Immature natural killer cell (primary cell): ENCODE measurements at regions not wholly inside any gene's neighbourhood (a gene's known extent, or its start where the extent isn't known, plus 50 kb on each side); places are given as distances from the start of the nearest gene placed in this dataset.
"Not testable (repeated sequence)": the region's sequence is repeated elsewhere in the genome, so short reads cannot be mapped to it uniquely, and the experiment has no call there.

Experiments
- DNase-seq, 3 donors: peaks; one replicate each; pipeline ENCODE4 v3.0.0; 2022; ENCODE audit warnings: mixed read lengths in 1 of 3
- H3K27ac Mint-ChIP-seq, 6 donors: one replicate each; pipeline ENCODE4 v1.8.0; 2020; ENCODE audit warnings: mixed read lengths in 6 of 6, mild to moderate bottlenecking in 5 of 6, inconsistent platforms in 4 of 6, moderate library complexity in 3 of 6
- H3K27me3 Mint-ChIP-seq, 3 donors: one replicate each; pipeline ENCODE4 v1.8.0; 2020 to 2021; ENCODE audit warnings: low read depth in 3 of 3, mild to moderate bottlenecking in 3 of 3, mixed read lengths in 3 of 3, moderate library complexity in 3 of 3, inconsistent platforms in 1 of 3
- H3K36me3 Mint-ChIP-seq, 3 donors: one replicate each; pipeline ENCODE4 v1.8.0; 2020; ENCODE audit warnings: mixed read lengths in 3 of 3, inconsistent platforms in 2 of 3, mild to moderate bottlenecking in 2 of 3
- H3K4me1 Mint-ChIP-seq, 2 donors: one replicate each; pipeline ENCODE4 v1.8.0; 2020; ENCODE audit warnings: inconsistent platforms in 2 of 2, mild to moderate bottlenecking in 2 of 2, mixed read lengths in 2 of 2, moderate library complexity in 1 of 2
- H3K4me3 Mint-ChIP-seq, 5 donors: one replicate each; pipeline ENCODE4 v1.8.0; 2020; ENCODE audit warnings: mild to moderate bottlenecking in 5 of 5, mixed read lengths in 5 of 5, inconsistent platforms in 3 of 5, moderate library complexity in 3 of 5
- H3K9me3 Mint-ChIP-seq, 6 donors: one replicate each; pipeline ENCODE4 v1.8.0; 2020; ENCODE audit warnings: mild to moderate bottlenecking in 6 of 6, mixed read lengths in 6 of 6, inconsistent platforms in 4 of 6, moderate library complexity in 3 of 6

DNA sequence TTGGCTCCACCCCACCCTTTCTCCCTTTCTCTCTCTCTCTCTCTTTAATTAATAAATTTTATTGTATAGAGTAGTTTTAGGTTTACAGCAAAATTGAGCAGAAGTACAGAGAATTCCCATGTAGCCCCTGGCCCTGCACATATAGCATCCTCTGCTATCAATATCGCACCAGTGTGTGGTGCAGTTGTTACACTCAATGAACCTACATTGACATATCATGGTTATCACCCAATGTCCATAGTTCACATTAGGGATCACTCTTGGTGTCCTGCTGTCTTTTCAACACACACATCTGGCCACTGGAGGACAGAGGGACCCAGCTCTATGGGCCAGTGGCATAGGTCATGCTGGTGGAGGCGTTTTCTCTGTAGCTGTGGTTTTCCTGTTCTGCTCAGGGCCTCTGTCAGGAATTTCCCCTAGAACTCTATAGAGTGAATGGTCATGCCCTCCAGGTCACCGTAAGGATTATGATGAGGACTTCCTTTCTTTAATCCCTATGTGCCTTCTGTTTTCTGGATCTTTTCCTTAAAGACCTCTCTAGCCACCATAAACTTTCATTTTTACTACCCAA is 98.2 kb upstream of the NAV2 start:
- Mint-ChIP-seq H3K9me3 (no peaks in the 10 kb centered on the region), H3K27ac (no peak overlapping the region)

DNA sequence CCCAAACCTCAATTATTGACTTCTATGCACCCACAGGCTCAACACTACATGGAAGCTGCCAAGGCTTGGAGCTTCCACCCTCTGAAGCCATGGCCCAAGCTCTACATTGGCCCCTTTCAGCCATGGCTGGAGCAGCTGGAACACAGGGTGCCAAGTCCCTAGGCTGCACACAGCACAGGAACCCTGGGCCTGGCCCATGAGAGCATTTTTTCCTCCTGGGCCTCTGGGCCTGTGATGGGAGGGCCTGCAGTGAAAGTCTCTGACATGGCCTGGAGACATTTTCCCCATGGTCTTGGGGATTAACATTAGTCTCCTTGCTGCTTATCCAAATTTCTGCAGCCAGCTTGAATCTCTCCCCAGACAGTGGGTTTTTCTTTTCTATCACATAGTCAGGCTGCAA is 100.6 kb upstream of the NAV2 start:
- H3K27ac Mint-ChIP-seq = not testable (repeated sequence)

More for the DNA sequence above, 98.2 kb upstream of the NAV2 start:
- Mint-ChIP-seq H3K27me3 (peaks cover 2% of the 10 kb centered on the region in 3 donors), H3K4me1 (no peaks in the 10 kb centered on the region), H3K36me3 (no peaks in the 10 kb centered on the region), H3K4me3 (no peak overlapping the region)
- no peak for DNase-seq

DNA sequence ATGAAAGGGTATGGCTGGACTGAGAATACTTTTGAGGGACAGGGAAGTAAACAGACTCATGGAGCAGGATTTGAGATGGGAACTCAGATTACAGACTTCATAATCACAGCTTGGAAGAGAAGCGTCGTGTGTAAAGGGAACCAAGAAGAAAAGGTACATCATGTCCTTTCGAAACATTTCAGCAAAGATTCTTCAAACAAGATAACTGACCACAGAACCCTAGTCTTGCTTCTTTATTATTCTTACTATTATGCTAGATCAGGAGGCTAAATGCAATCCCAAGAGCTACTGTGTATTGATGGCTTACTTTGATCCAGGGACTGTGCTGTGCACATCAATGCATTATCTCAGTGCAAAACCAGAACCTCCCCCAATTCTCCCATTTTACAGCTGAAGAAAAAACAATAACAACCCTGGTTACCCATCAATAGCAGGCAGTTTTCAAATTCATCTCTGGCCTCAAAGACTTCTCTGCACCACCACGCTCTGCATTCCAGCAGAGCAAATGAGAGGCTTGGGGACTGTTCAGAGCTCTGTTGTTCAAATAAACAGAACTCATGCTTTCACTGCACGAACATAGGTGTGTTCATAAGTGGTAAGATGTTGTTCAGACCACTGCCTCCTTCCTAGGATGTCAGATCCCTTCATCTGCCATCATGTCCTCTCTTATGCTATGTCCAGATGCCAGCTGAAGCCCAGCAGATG is 104.8 kb upstream of the NAV2 start:
- no peak for DNase-seq
- Mint-ChIP-seq H3K9me3 (peaks cover 0 to 3% (median 0%) of the 10 kb centered on the region in 6 donors), H3K36me3 (no peaks in the 10 kb centered on the region), H3K4me3 (no peak overlapping the region), H3K27ac (no peak overlapping the region), H3K27me3 (peaks cover 2 to 7% (median 5%) of the 10 kb centered on the region in 3 donors), H3K4me1 (no peaks in the 10 kb centered on the region)

More for the DNA sequence above, 100.6 kb upstream of the NAV2 start:
- H3K9me3 Mint-ChIP-seq, H3K4me3 Mint-ChIP-seq, H3K36me3 Mint-ChIP-seq, DNase-seq, H3K27me3 Mint-ChIP-seq, H3K4me1 Mint-ChIP-seq: not testable (repeated sequence)

DNA sequence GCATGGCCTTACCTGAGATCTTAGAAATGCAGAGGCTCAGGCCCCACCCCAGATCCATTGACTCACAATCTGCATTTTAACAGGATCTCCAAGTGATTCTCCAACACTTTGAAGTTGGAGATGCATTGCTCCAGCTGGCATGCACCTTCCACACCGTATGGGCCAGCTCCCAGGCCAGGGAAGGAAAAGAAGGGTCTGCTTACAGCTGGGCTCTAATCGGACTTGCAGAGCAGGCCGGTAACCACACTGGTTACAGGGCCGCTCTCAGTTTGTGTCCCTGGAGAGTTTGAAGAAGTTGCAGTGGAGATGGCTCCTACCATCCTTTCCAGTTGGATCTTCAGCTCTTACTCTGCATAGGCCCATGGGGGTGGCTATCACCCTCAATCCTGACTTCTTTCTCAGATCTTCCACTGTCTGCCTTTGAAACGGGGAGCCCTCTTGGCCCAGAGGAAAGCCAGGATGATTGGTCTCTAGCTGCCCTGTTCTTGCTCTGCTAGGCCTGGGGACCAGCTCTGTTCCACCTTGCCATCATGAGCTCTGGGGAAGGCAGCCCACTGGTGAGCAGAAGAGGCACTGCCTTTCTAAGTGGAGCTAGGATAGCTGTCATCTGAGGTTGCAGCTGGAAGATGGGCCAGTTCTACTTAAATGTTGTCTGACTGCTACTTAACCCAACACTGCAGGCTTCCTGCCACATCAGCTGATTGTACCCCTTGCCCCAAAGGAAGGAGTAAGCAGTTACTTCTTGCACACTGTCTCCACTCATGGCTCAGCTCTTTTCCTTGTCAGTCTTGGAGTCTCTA is 105.6 kb upstream of the NAV2 start:
- peaks cover 0 to 3% (median 0%) of the 10 kb centered on the region in 6 donors for H3K9me3 Mint-ChIP-seq
- no peak overlapping the region for H3K4me3 Mint-ChIP-seq
- no peaks in the 10 kb centered on the region for H3K4me1 Mint-ChIP-seq
- DNase-seq = no peak
- peaks cover 2 to 7% (median 5%) of the 10 kb centered on the region in 3 donors for H3K27me3 Mint-ChIP-seq
- no peak overlapping the region for H3K27ac Mint-ChIP-seq
- H3K36me3 Mint-ChIP-seq = no peaks in the 10 kb centered on the region

DNA sequence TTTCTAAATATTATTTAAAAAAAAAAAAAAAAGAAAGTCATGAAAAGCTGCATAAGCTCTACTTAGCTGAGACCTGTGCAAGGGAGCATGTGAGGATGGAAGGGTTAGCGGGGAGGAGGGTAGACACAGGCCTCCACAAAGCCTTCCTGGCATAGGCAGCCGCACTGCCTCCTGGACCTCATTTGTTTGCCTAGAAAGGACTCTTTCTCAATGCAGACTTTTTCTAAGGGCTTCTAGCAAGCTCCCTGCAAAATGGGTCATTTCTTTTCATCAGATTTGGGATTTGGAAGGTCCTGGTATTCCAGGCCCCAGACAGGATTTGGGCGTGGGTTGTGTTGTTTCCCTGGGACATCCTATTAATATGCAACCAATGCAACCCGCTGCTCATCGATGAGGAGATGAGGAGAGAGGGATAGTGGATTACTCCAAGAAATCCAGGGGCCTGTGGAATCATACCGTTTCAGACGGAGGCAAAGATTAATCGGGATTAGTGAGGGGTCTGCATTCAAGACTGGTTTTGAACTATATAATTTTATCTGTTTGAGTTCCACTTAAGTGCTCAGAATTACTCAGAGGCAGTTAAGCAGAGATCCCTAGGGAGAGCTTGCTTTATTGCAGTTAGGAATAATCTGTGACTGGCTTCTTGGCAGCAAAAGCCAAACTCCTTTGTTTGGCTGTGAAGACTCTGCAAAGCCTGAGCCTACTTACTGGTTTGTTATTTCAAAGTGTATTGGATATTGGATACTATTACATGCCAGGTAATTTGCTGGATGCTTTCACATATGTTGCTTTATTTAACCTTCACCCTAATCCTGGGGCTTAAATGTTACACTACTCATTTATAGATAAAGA is 106.9 kb upstream of the NAV2 start:
- Mint-ChIP-seq H3K27ac (no peak overlapping the region), H3K4me3 (no peak overlapping the region), H3K27me3 (peaks cover 2 to 11% (median 7%) of the 10 kb centered on the region in 3 donors), H3K36me3 (no peaks in the 10 kb centered on the region), H3K9me3 (peaks cover 0 to 3% (median 0%) of the 10 kb centered on the region in 6 donors), H3K4me1 (no peaks in the 10 kb centered on the region)
- no peak for DNase-seq

DNA sequence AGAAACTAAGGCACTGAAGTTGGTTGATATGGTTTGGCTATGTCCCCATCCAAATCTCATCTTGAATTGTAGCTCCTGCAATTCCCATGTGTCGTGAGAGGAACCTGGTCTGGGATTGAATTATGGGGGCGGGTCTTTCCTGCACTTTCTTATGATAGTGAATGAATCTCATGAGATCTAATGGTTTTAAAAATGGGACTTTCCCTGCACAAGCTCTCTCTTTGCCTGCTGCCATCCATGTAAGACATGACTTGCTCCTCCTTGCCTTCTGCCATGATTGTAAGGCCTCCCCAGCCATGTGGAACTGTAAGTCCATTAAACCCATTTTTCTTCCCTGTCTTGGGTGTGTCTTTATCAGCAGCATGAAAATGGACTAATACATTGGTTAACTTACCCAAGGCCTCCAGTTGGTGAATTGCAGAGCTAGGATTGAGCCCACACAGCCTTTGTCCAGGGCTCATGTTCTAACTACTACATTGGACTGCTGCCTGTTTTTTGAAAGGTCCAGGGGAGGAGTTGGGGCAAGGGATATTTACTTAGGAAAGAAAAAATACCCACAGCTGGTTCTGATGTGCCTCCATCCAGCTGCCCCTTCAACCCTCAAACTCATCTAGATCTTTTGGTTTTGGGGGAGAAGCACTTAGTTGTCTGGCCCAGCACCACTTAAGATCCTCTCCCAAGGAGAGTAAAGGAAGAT is 107.8 kb upstream of the NAV2 start:
- Mint-ChIP-seq H3K9me3 (peaks cover 0 to 3% (median 0%) of the 10 kb centered on the region in 6 donors), H3K27me3 (peaks cover 2 to 11% (median 7%) of the 10 kb centered on the region in 3 donors), H3K36me3 (no peaks in the 10 kb centered on the region), H3K27ac (no peak overlapping the region), H3K4me1 (no peaks in the 10 kb centered on the region), H3K4me3 (no peak overlapping the region)
- no peak for DNase-seq

DNA sequence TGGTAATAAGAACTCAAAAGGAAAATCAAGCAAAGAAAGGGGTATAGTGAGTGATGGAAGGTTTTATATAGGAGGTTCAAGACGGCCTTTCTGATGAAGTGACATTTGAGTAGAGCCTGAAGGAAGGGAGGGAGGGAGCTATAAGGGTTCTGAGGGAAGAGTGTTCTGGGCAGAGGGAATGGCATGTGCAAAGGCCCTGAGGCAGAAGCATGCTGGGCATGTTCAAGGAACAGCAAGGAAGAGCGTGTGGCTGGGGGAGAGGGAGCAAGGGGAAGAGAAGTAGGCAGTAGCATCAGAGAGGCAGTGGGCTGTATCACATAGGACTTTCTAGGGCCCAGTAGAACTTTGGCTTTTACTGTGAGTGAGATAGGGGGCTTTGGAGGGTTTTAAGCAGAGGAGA is 108.9 kb upstream of the NAV2 start:
- H3K27me3 Mint-ChIP-seq = peaks cover 4 to 11% (median 5%) of the 10 kb centered on the region in 3 donors
- H3K36me3 Mint-ChIP-seq = no peaks in the 10 kb centered on the region
- H3K9me3 Mint-ChIP-seq = peaks cover 0 to 3% (median 0%) of the 10 kb centered on the region in 6 donors
- no peaks in the 10 kb centered on the region for H3K4me1 Mint-ChIP-seq
- no peak for DNase-seq
- no peak overlapping the region for H3K4me3 Mint-ChIP-seq
- H3K27ac Mint-ChIP-seq = no peak overlapping the region

DNA sequence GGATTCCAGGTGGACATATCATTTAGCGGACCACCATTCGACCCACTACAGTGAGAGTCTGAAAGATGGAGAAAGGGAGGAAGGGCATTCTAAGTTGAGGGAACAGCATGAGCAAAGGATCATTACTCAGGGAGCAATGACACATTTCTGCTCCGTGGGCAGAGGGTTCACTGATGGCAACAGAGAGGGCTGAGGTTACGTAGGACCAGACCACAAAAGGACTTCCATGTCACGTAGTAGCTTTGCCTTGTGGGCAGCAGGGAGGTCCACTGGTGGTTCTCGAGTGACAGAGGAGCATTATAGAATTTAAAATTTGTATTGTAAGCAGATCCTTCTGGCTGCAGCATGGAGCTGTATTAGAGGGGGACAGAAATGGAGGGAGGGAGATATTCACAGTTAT is 109.7 kb upstream of the NAV2 start:
- Mint-ChIP-seq H3K27me3 (peaks cover 4 to 11% (median 4%) of the 10 kb centered on the region in 3 donors), H3K9me3 (peaks cover 0 to 3% (median 0%) of the 10 kb centered on the region in 6 donors), H3K4me1 (no peaks in the 10 kb centered on the region), H3K4me3 (no peak overlapping the region), H3K36me3 (no peaks in the 10 kb centered on the region), H3K27ac (no peak overlapping the region)
- no peak for DNase-seq

DNA sequence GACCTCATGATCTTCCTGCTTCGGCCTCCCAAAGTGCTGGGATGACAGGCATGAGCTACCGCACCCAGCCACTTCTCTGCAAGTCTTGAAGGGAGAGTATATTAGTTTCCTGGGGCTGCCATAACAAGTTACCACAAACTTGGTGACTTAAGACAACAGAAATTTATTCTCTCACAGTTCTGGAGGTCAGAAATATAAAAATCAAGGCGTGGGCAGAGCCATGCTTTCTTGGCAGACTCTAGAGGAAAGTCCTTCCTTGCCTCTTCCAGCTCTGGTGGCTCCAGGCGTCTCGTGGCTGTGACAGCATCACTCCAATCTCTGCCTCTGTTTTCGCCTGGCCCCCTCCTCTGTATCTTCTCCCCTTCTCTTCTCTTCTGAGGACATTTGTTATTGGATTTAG is 110.2 kb upstream of the NAV2 start:
- no peak for DNase-seq
- Mint-ChIP-seq H3K4me3 (no peak overlapping the region), H3K36me3 (no peaks in the 10 kb centered on the region), H3K9me3 (peaks cover 0 to 3% (median 0%) of the 10 kb centered on the region in 6 donors), H3K27me3 (peaks cover 4 to 11% (median 4%) of the 10 kb centered on the region in 3 donors), H3K4me1 (no peaks in the 10 kb centered on the region), H3K27ac (no peak overlapping the region)

DNA sequence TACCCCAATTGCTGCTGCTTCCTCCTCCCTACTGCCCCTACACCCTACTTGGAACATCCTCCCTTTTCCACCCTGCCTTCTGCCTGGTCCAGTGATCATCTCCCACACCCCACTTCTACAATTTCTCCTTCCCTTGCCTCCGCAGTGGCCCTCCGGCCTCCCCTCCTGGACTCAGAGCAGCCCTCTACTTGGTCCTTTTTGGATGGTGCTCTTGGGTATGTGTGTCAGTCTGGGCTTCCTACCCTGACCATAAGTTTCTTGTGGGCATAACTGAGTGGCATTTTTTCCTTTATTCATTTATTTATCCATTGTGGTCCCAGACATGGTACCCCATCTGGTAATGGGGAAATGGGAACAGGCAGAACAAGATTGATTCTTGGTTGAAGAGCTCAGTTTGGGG is 111.4 kb upstream of the NAV2 start:
- Mint-ChIP-seq H3K36me3 (no peaks in the 10 kb centered on the region), H3K27ac (no peak overlapping the region), H3K4me1 (no peaks in the 10 kb centered on the region), H3K9me3 (peaks cover 0 to 3% (median 0%) of the 10 kb centered on the region in 6 donors), H3K4me3 (no peak overlapping the region), H3K27me3 (peaks cover 1 to 11% (median 4%) of the 10 kb centered on the region in 3 donors)
- DNase-seq = no peak

DNA sequence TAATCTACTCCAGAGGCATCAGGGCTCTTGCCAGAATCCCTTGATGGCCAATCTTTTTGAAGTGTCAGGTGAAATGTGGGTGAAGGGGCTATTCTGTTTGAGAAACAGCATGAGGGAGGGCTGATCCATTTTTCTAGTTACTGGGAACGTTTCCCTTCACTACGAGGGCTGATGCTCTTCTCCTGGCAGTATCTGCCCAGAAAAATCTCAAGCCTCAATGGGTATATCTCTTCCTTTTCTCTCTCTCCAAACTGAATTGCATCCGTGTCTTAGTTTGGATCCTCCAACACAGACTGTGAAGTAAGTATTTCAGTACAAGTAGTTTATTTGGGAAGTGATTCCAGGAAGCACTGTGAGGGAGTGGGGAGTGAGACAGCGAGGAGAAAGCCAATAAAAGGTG is 113.0 kb upstream of the NAV2 start:
- H3K27ac Mint-ChIP-seq = no peak overlapping the region
- peaks cover 0 to 3% (median 0%) of the 10 kb centered on the region in 6 donors for H3K9me3 Mint-ChIP-seq
- H3K4me1 Mint-ChIP-seq = no peaks in the 10 kb centered on the region
- DNase-seq = no peak
- H3K4me3 Mint-ChIP-seq = no peak overlapping the region
- H3K36me3 Mint-ChIP-seq = no peaks in the 10 kb centered on the region
- H3K27me3 Mint-ChIP-seq = peaks cover 1 to 10% (median 4%) of the 10 kb centered on the region in 3 donors

DNA sequence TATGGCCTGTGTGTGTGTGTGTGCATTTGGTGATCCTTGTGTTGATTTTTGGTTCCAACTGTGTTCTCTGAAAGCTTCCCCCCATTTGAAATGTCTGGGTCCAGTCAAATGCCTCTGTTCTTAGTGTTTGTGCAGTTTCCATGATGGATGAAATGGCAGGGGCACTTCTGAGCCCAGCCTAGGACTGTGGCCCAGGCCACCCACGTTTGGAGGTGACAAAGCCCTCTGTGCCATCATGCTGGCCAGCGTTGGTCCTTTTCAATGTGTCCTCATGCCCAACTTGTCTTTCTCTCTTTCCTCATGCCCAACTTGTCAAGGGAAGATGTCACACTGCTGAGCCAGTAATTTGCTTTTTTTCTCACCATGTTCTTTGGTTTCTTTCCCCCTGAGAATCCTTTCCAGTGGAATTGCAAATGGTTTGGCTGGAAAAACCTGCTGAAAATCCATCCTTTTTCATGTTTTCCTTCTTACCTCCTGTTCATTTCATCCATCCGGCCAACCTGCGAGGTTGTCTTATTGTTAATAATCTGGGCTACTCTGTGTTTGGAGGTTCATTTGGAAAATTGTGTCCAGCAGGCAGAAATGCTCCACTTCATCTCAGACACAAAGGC is 113.7 kb upstream of the NAV2 start:
- Mint-ChIP-seq H3K36me3 (no peaks in the 10 kb centered on the region), H3K4me1 (no peaks in the 10 kb centered on the region), H3K27ac (no peak overlapping the region), H3K9me3 (peaks cover 0 to under 1% (median 0%) of the 10 kb centered on the region in 6 donors), H3K27me3 (peaks cover 1 to 12% (median 2%) of the 10 kb centered on the region in 3 donors), H3K4me3 (no peak overlapping the region)
- DNase-seq = no peak

DNA sequence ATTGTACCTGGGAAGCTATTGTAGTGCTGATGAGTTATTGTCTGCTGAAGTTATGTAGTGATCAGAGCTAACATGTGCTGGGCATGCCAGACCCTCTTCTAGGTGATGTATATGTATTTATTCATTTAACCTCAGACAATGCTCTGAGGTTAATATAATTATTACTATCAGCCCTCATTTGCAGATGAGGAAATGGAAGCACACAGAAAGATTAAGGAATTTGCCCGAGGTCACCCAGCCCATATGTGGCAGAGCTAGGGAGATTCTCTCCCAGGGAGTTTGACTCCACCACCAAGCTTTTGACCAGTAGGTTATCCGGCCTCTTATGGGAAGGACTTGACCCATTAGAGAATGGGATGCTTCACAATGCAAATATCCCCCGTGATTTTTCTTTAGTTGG is 114.2 kb upstream of the NAV2 start:
- Mint-ChIP-seq H3K4me1 (no peaks in the 10 kb centered on the region), H3K27ac (no peak overlapping the region), H3K9me3 (no peaks in the 10 kb centered on the region), H3K36me3 (no peaks in the 10 kb centered on the region), H3K27me3 (peaks cover 1 to 11% (median 4%) of the 10 kb centered on the region in 3 donors), H3K4me3 (no peak overlapping the region)
- no peak for DNase-seq
